HG03469 (cell line): ENCODE measurements at regions not wholly inside any gene's neighbourhood (a gene's known extent, or its start where the extent isn't known, plus 50 kb on each side); places are given as distances from the start of the nearest gene placed in this dataset.
"Not testable (repeated sequence)": the region's sequence is repeated elsewhere in the genome, so short reads cannot be mapped to it uniquely, and the experiment has no call there.

ENCODE experiments used
- ATAC-seq: cut with Tn5 transposase; IDR thresholded peaks from one replicate; pipeline ENCODE4 v1.9.1; 2021; ENCODE audit warnings: mild to moderate bottlenecking, moderate library complexity, moderate number of reproducible peaks; ENCODE audit not compliant: unreplicated experiment

GRCh38 chr9:33623658-33624586, 99.9 kb downstream of the ANKRD18B start:
- peak; percentile 58 for ATAC-seq

- not testable (repeated sequence) for ATAC-seq
Observed at GRCh38 chr9:33628318-33628717, 104.3 kb downstream of the ANKRD18B start.

- no peak for ATAC-seq
Observed at GRCh38 chr9:33628865-33629410, 104.9 kb downstream of the ANKRD18B start.

- no peak for ATAC-seq
Observed at GRCh38 chr9:33633636-33634035, 109.6 kb downstream of the ANKRD18B start.

DNA sequence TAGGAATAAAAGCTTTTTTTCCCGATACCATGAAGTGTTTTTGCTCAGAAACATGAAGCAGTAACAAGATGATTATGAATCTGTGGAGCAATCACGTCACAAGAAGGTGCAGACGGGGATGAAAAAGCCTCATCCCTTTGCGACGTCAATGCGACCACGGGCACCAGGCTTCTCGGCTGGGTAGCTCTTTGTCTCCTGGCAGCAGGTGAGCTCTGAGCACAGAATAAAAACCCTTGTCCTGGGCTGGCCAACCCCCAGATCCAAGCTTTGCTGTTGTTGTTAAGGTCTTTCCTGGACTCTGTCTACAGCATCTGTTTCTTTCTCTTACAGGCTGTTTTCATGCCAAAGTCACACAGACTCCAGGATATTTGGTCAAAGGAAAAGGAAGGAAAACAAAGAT, 113.8 kb downstream of the ANKRD18B start:
- ATAC-seq, result no peak

DNA sequence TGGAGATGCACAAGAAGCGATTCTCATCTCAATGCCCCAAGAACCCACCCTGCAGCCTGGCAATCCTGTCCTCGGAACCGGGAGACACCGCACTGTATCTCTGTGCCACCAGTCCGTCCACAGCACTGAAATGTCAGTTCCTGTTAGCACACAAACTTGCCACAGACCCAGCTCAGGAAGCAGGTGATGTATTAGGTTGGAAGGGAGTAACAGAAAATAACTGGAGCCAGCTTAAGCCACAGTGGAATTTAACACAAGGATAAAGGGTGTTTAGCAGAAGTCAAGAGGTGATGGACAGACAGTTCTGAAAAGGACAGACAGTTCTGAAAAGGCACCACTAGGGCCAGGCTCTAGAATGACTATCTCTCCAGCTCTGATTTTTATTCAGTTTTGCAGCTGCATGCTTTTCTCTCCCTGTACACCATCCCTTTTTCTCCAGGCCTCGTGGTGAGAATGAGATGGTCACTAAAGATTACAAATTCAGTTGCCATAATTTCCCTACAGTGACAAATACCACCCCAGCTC, 114.4 kb downstream of the ANKRD18B start:
- ATAC-seq, result no peak

DNA sequence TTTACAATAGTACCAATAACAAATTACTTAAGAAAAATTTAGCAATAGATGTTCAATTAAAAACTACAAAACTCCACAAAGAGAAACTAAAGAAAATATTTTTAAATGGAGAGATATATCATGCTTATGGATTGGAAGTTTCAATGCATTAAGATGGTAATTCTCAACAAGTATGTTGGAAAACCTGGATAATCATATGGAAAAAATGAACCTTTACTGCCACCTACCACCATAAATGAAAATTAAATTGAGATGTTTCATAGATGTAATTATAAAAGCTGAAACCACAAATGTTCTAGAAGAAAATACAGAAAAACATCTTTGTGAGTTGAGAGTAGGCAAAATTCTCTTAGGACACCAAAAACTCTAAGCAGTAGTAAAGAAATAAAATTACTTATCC, 121.7 kb downstream of the ANKRD18B start:
- ATAC-seq, result no peak

GRCh38 chr9:33649463-33649862, 125.4 kb downstream of the ANKRD18B start:
- ATAC-seq, result no peak

GRCh38 chr9:33651125-33651524, 127.1 kb downstream of the ANKRD18B start:
- ATAC-seq, result no peak

- ATAC-seq, result no peak
Observed at GRCh38 chr9:33659921-33660320, 135.4 kb upstream of the PRSS3 start.

- ATAC-seq, result no peak
Observed at GRCh38 chr9:33660772-33661171, 134.6 kb upstream of the PRSS3 start.

DNA sequence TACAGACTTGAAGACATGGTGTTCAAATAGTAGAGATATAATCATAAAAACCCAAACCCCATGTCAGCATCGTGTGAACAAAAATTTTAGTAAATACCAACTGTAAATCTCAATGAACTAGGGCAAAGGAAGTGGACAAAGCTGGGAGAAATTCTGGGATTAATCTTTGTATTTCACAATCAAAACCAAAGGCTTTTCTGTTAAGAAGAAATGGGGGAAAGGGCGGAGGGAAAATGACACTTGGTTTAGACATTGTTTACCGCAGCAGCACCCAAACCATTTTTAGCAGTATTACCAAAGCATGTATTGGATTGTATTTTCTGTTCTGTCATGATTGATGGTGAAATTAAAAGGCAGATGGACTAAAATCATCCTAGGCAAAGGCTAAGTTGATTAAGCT, 134.2 kb upstream of the PRSS3 start:
- ATAC-seq, result no peak

DNA sequence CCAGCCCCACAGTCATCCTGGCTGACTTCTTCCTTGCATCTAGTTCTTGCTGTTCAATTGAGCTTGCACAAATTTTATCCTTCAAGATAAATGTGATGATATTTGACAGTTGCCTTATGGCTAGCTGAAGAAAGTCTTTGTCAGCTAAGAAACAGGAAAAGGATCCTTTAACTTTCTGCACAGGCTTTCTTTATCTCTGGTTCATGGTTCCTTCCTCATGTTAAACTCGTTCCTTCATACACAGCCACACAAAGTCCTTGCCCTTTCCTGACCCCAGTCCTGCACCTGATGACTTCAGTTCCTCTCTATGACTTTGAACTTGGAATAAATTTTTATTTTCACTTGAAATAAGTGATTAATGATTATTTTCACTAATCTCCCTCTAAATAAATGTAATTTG, 132.5 kb upstream of the PRSS3 start:
- no peak for ATAC-seq

- not testable (repeated sequence) for ATAC-seq
Observed at GRCh38 chr9:33676194-33676745, 119.1 kb upstream of the PRSS3 start.

GRCh38 chr9:33676746-33677505, 118.4 kb upstream of the PRSS3 start:
- ATAC-seq, result no peak

DNA sequence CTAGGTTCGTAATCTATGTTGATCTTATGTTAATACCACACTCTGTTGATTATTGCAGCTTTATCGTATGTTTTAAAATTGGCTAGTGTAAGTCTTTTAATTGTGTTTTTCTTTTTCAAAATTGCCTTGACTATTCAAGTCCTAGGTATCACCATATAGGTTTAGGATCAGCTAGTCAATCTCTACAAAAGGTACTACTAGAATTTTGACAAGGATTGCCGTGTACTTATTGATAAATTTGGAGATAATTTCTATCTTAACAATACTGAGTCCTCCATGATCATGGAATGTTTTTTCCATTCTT, 117.9 kb upstream of the PRSS3 start:
- no peak for ATAC-seq

DNA sequence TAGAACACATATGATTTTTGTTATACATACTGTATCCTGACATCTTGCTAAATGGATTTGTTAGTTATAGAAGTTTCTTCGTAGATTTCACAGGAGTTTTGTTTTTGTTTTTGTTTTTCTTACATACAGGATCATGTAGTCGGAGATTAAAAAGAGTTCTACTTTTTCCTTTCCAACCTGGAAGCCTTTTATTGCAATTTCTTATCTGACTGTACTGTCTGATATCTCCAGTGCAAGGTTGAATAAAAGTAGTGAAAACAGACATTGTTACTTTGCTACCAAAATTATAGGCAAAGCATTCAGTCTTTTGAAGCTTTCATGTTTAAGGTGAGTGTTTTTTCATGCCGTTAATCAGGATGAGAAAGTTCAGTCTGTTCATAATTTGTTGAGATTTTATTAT, 117.4 kb upstream of the PRSS3 start:
- ATAC-seq, result no peak

GRCh38 chr9:33682551-33682950, 112.8 kb upstream of the PRSS3 start:
- ATAC-seq, result no peak

- ATAC-seq, result no peak
Observed at GRCh38 chr9:33684831-33685230, 110.5 kb upstream of the PRSS3 start.

DNA sequence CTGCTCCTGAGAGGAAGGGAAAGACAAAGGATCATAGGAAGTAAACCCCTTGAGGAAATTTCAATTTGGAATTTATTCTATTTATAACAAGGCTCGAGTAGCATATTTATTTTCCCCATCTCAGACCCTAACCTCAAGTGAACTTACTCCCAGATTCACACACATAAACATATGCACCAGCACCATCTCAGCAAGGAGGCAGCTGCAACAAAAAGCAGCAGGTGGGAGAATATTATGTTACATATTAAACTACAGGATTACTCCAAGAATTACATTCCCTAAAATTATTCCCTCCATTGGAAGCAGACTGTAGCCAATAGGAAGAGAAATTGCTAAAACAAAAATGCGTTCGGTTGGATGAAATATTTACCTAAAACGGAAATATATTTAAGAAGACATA, 108.4 kb upstream of the PRSS3 start:
- ATAC-seq, result no peak

- ATAC-seq, result no peak
Observed at GRCh38 chr9:33687779-33688178, 107.6 kb upstream of the PRSS3 start.
